Left cardiac atrium (tissue), 4 donors: ENCODE measurements at regions not wholly inside any gene's neighbourhood (a gene's known extent, or its start where the extent isn't known, plus 50 kb on each side); places are given as distances from the start of the nearest gene placed in this dataset.

Experiments used
- ATAC-seq, 2 donors: fragments of 200-7000 bp; cut with Tn5 transposase; one replicate each; pipeline ENCODE4 v1.9.1; 2020; ENCODE audit warnings: mild to moderate bottlenecking in 2 of 2, moderate library complexity in 2 of 2
- DNase-seq: peaks from one replicate; pipeline ENCODE4 v3.0.0-alpha.2; 2020
- intact Hi-C, 2 donors: fragments of 100-400 bp; cut with DNase I; formaldehyde crosslinking; loops; one replicate each; pipeline versions ENCODE4 v1.14.1 to v1.15.1; 2022 to 2023
- donor health status: DM: no; HTN: yes; CAD: no.
- donor health status: DM: no; HTN: yes; CAD: no; lungs with severe emphysema.
- donor health status: DM: yes; HTN: yes; CAD: no.
- donor health status: Dilated cardiomyopathy.

DNA sequence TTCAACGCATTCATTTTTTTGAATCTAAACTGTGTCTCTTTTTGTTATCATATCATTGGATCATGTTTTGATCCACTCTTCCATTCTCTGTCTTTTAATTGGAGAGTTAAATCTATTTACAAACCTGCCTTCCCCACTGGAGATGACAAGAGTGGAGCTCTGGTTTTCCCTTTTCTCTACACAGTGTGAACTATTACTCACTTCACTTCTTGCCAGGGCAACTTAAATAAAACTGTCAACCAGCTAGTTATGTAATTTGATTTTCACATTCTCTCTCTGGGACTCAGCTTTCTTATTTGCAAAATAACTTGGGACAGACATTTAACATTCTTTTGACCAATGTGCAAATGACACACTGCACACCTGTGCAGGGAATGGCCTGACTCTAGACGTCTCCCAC lies 230.8 kb upstream of the CST7 start:
- ATAC-seq (no peak), DNase-seq (no peak)
- intact Hi-C loops: no loop called here

DNA sequence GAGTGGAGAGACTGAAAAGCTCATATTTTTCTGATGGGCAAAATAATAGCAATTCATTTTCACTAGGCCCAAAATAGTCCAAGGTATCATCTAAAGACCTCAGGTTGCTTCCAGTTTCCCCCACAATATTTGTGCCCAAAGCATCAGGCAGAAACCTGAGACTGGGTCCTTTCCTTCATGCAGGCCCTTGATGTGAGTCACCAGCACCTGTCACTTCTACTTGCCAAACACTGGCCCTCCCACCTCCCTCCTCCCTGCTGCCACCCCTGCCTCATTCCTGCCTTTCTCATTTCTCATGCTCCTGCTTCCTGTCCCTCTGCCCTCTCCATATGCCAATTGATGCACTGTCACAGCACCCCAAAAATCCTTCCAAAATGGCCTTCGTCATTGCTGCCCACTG lies 230.4 kb upstream of the CST7 start:
- ATAC-seq (no peak), DNase-seq (no peak)
- intact Hi-C loops: no loop called here

DNA sequence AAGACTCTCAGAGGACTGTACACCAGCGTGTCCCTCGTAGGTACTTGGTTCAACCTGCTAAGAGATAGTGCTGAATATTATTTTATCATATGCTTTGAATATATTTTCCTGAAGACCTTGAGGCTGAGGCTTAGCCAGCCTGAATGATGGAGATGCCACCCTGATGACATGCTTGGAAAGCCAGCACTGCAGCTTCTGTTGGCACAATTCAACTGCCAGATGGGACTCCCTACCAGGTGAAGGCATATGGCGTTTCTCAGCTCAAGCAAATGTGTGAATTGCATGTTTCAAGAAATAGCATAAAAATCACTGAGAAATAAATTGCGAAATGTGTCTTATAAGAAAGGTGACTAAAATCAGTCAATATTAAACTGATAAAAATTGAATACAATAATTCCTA lies 228.1 kb upstream of the CST7 start:
- DNase-seq (no peak), ATAC-seq (no peak)
- intact Hi-C loops: no loop called here

DNA sequence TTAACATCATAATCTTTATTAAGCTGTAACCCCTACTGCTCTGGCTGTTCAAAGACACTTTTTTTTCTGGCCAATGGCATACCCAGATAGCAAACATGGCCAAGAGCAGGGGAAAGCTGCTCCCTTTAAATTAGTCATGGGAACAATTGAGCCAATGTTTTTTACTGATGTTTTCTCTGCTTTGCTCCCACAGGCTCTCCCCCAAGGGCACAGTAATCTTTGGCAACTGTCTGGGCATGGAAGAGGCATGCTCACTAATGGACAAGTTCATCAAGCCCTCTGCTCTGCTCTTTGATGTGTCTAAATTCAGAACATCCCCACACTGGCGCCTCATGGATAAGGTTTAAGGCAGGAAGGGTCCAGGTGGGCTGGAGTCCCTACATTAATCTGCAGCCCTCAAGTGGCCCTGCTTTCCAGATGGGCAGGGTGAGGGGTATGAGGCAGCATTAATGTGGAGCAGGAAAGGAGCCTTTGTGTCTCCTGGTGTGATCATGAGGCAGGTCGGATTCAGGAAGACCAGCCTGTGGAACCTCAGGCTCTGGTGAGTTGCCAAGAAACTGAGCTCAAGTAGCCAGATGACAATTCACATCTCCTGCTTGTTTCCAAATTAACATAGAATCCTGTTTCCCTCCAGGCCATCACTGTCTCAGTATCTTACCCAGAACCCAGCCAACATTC lies 227.0 kb upstream of the CST7 start:
- no peak for ATAC-seq
- DNase-seq: no peak
- intact Hi-C loops: no loop called here

DNA sequence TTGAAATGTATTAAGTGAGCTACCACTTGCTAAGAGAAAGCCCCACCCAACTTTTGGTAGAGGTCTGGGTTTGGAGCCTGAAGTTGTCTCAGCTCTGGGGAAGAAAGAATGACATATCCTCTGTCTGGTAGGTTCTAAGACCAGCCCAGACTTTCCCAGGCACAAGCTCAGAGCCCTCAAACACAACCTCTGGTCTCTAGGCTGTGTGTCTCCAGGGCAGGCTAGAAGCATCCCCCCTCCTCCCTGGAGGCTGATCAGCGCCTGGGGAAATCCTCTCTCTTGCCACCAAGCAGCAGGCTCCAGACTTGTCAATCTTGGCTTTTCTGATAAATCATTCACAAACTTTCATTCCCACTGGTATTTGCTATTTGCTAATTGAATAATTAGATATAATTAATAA lies 226.5 kb upstream of the CST7 start:
- intact Hi-C loops: no loop called here
- no peak for ATAC-seq
- no peak for DNase-seq

DNA sequence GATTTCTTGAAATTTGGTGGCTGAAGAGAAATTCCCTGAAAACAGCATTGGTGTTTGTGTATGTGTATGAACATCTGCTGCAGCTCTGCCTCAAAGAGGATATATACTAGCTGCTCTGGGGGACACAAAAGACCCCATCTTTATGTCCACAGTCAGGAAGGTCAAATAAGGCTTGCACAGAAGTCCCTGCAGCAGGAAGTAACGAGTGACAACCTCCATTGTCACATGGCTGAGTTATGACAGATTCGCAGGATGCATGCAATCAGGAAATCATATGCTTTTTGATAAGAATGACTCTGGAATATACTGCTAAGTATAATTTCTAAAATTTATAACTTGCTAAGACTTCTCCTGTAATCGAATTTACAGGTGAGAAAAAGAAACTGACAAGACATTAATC lies 225.9 kb upstream of the CST7 start:
- intact Hi-C loops: no loop called here
- DNase-seq (no peak), ATAC-seq (no peak)

DNA sequence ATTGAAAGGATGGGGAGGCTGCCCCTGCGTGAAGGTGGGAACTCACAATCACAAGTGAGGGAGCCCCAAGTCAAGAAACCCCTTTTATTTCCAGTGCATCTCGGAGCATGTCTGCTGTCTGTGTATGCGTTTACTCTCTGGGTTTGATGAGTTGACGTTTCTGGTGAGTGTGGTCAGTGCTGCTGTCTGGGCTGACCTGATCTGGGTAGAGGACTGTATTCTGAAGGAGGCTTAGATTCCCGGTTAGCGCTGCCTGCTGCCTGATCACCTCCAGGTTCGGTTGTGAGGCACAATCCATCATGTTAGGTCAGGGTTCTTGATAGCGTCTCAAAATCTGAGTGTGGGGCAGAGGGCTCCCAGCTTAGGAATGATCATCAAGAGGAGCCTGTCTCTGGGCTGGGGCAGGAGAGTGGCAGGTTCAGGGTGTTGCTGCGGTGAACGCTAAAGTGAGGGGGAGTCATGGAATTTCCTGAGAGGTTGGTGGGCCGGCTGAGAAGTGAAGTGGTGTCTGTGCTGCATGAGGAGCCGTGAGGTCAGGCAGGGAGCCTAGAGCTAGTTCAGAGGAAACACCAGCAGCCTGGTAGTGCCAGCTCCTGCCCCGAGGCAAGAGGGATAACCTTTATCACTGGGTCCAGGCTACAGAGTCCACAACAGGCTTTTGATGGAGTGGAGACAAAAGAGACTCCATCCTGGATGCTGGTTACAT lies 225.3 kb upstream of the CST7 start:
- intact Hi-C loops: no loop called here
- no peak for ATAC-seq
- DNase-seq: no peak

DNA sequence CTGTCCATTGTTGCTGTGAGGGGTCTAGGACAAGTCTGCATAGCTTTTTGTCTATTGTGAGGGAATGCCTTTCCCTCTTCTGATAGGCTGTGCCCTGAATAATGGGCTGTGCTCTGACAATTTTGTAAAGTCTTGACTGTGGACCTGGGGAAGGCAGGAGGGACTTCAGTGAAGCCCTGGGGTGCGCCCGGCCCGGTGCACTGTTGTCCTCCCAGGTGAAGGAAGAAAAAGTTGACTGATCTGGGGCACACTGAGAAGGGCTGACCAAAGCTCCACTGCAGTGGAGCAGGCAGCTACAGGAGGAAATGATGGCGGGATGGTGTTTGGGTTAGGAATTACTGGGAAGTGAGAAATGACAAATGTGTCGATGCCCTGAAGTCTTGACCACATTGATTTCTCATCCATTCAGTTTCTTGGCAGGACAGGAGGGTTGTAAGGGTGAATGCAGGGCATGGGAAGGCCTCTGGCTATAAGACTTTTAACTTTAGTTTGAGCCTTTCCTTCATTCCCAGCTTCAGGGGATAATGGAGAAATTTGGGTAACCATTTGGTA lies 224.0 kb upstream of the CST7 start:
- intact Hi-C loops: no loop called here
- DNase-seq (no peak), ATAC-seq (no peak)

DNA sequence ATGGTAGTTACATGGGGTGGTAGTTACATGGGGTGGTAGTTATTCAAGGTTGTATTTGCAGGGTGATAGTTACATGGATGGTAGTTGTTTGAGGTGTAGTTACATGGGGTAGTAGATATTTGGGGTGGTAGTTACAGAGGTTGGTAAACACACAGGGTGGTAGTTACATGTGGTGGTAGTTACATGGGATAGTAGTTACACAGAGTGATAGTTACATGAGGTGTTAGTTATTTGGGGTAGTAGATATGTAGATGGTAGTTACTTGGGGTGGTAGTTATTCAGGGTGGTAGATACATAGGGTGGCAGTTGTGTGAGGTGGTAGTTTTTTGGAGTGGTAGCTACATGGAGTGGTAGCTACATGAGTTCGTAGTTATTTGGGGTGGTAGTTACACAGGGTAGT lies 221.3 kb upstream of the CST7 start:
- ATAC-seq (no peak), DNase-seq (no peak)
- intact Hi-C loops: no loop called here

DNA sequence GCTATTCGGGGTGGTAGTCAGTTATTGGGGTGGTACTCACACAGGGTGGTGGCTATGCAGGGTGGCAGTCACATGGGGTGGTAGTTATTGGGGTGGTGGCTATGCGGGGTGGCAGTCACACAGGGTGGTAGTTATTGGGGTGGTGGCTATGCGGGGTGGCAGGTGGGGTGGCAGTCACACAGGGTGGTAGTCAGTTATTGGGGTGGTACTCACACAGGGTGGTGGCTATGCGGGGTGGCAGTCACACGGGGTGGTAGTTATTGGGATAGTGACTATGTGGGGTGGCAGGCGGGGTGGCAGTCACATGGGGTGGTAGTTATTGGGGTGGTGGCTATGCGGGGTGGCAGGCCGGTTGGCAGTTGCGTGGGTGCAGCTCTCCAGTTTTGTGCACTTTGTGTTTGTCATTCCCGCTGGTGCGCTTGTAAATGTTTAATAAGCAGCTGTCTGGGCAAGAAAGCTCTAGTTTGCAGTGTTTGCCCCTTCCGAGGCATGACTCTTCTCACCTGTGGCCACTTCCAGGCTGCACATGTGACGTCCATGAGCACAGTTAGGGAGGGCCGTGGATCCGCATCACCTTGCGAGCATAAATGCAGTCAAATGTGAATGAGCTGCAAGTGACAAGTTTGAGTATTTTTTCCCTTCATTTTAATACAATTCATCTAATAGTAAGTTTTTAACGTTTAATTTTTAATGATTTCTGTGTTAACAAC lies 219.0 kb upstream of the CST7 start:
- ATAC-seq (no peak), DNase-seq (no peak)
- intact Hi-C loops: no loop called here

DNA sequence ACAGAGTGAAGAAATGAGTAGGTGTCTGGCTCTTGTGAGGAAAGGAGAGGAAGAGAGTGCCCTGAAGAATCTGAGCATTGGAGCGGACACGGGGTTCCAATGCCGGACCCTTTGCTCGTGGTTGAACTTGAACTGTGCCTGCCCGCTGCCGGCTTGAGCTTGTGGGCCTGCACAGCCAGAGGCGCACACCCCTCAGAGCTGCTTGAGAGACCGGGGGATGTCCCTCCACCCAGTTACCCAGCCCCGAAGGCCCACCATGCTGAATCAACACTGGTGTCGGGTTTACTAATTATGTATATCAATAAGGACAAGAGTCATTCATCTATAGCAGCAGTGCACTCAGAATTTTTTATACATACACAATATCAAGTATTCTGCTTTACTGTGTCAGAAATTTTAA lies 218.3 kb upstream of the CST7 start:
- intact Hi-C loops: no loop called here
- ATAC-seq (no peak), DNase-seq (no peak)

DNA sequence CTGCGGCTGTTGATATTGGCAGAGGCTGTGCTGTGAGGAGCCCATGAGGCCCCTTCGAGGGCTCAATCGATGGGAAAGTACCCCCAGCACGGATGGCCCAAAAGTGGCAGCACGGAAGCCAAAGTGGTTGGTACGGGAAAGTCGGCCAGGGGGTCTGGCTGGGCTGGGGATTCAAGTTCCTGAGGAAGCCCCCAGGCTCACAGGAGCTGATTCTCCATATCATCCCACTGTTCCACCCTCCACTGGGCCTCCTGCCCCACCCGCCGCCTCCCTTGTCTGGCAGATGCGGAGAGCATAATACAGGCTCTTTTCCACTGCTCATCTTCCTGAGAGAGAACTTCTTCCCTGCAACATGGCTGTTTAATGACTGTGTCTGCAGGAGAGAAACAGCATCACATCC lies 217.8 kb upstream of the CST7 start:
- ATAC-seq (no peak), DNase-seq (no peak)
- intact Hi-C loops: no loop called here

DNA sequence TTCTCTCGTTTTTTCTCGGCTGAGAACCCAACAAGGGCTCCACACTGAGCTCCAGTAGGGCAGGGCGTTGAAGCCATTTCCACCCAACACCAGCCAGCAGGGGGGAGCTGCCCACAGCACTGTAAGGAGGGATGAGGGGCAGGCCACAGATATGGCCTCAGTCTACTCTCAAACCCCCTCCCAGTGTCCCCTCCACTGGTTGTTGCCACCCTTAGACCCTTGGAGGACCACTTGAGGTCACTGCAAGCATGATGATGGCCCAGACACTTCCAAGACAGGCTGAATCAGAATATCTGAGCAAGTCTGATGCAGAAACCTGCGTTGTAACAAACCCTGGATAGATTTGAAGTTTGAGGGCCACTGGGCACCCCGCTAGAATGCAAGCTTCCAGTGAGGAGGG lies 217.0 kb upstream of the CST7 start:
- DNase-seq (no peak), ATAC-seq (no peak)
- intact Hi-C loops: no loop called here

DNA sequence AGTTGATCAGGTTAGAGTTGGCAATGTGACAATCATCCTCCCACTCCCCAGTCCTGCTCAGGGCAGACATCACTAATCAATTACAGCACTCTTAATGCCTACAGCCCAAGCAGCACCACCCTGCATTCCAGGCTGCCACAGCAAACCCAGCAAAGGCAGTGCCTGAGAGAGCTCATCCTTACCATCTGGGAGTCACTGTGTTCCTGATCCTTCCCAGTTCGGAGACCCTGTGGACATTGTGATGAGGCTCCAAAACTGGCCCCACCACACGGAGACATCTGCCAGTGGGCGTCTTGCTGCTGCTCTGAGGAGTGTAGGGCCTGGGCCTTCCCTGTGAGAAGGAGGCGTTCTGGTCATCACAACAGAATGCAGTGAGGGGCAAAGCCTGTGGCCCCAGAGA lies 216.5 kb upstream of the CST7 start:
- DNase-seq: no peak
- intact Hi-C loops: no loop called here
- ATAC-seq: no peak

DNA sequence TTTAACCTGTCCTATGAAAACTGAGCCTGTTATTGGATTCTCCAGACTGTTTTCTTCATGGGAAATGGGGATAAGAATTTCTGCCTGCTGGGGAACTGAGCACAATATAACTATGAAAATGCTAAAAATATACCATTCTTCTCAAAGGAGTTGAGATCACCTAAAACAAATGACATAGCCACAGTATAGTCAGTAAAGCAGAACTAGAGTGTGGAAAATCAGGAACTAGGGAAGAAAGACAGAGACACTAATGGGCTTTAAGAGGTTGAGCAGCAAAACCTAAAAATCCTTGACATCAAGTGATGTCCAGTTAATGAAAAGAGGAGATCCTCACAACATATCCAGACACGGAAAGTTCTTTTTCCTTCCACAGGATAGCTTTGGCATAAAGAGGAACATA lies 215.7 kb upstream of the CST7 start:
- intact Hi-C loops: no loop called here
- ATAC-seq (no peak), DNase-seq (no peak)

DNA sequence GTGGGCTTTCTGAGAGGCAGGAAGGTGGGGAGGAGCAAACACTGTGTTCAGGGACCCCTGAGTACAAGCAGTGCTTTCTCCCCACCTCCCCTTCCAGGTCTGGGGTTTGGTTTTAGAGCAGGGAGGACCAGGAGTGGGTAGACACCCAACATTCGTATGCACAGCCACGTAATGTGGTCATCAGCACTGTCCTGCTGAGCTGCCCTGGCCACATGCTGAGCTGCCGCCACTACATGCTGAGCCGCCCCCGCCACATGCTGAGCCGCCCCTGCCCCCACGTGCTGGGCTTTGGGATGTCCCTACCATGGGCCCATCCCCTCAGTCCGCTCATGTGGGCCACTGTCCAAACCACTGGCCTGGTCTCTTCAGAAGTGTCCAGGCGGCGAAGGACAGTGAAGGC lies 214.9 kb upstream of the CST7 start:
- no peak for ATAC-seq
- intact Hi-C loops: no loop called here

DNA sequence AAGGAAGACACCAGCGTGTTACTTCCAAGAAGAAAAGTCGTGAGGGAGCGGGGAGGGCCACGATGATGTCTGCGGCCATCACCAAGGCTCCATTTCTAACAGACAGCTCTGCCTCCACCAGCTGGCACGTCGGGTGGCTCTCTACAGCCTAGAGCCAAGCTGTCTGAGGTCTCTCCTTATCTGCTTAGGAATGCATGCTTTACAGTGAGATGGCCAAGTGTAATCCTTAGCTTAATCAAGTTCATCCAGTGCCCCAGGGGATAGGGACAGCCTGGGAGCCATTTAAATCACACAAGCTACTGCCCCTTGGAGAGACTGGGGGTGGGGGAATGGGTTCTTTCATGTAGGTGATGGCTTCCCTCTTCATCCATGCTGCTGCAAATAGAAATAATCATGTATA lies 213.8 kb upstream of the CST7 start:
- ATAC-seq: no peak
- intact Hi-C loops: no loop called here
- no peak for DNase-seq

More for the DNA sequence above, 214.9 kb upstream of the CST7 start:
- no peak for DNase-seq

DNA sequence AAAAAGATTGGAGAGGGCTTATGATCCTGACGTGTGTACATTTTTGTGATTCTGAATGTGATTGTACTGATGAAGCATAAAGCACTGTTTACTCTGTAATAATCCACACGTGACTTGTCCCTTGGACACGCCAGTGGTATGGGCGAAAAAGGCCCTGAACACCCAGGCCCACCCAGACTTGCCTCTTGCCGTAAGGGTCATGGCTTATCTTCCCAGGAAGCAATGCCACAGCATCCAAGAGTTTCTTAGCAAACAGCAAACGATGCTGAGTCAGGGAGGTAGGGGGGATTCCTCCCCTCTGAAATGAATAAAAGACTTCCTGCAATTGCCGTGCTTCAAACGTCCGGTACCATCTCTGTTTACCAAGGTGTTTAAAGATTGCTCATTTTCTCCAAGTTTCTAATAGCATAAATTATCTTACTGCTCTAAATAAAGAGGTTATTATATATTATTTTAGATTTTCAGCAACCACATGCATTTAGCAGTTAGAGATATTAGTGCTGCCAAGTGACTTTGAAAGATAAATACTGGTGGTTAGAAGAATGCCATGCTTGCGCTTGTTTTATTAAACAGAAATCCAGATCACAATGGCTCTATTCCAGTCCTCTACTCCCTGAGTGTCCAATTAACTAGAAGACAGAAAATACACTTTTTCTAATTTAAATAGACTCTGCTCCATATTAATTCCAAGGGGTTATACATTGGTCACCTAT lies 212.8 kb upstream of the CST7 start:
- intact Hi-C loops: no loop called here
- DNase-seq (no peak), ATAC-seq (no peak)

DNA sequence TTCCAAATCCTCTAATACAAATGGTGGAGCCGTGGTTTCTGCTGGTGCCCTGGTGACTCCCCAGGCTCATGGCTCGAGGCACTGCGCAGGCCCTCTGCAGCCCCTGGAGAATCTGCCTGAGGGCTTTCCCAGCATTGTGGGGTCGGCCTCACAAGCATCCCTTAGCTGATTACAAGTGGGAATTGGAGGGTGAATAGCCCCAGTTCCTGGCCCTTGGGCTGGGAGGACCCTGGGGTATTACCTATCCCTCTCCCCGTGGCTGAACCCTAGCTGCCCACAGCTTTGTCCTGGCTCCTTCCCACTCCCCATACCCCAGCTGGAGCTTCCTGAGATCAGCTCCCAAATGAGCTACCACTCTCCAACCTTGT lies 212.2 kb upstream of the CST7 start:
- ATAC-seq: no peak
- intact Hi-C loops: no loop called here
- DNase-seq: no peak

DNA sequence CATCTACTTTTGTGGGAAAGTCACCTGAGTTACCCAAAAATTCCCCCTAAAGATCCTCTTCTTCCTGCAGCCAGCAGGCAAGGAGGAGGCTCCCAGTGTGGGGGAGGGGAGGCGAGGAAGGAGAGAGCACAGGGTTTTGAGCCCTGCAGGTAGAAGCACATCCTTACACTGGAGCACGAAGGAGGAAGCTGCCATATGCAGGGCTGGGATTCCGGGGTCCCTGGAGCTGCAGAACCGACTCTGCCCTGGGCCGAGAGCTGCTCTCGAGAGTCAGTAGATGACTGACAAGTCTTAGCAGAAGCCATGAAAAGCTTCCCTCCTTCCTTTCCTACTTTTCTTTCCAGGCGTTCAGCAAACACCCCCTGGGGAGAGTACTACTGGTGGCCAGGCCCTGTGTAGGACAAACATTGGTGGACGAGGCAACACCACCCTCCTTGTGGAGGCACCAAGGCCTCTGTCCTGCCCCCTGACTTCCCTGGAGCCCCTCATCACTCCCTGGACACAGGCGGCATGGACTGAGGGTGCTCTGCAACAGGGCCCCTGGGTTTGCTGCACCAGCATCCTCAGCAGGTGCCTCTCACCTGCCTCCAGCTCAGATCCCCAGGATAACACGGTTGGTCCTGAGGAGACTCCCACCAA lies 211.7 kb upstream of the CST7 start:
- ATAC-seq (no peak), DNase-seq (no peak)
- intact Hi-C loops: no loop called here
